ENCODE measurements at regions not wholly inside any gene's neighbourhood (a gene's known extent, or its start where the extent isn't known, plus 50 kb on each side); places are given as distances from the start of the nearest gene placed in this dataset.
"Not testable (repeated sequence)": the region's sequence is repeated elsewhere in the genome, so short reads cannot be mapped to it uniquely, and the experiment has no call there.

GRCh38 chr2:180695586-180696401, 284.6 kb upstream of the UBE2E3 start:
- DNase-seq (ENCODE audit: low spot score), result no peak

- no peak for DNase-seq (ENCODE audit: low spot score)
Observed at GRCh38 chr2:180694445-180695421, 285.7 kb upstream of the UBE2E3 start.

- no peak for DNase-seq (ENCODE audit: low spot score)
Observed at GRCh38 chr2:180692322-180692721, 288.1 kb upstream of the UBE2E3 start.

GRCh38 chr2:180691855-180692223, 288.6 kb upstream of the UBE2E3 start:
- not testable (repeated sequence) for DNase-seq (ENCODE audit: low spot score)

- not testable (repeated sequence) for DNase-seq (ENCODE audit: low spot score)
Observed at GRCh38 chr2:180691186-180691854, 289.1 kb upstream of the UBE2E3 start.

- DNase-seq (ENCODE audit: low spot score), result no peak
Observed at GRCh38 chr2:180690611-180691010, 289.8 kb upstream of the UBE2E3 start.

- DNase-seq (ENCODE audit: low spot score), result no peak
Observed at GRCh38 chr2:180682871-180683270, 297.5 kb upstream of the UBE2E3 start.

- no peak for DNase-seq (ENCODE audit: low spot score)
Observed at GRCh38 chr2:180679693-180680092, 300.7 kb upstream of the UBE2E3 start.

- DNase-seq (ENCODE audit: low spot score), result no peak
Observed at GRCh38 chr2:180678625-180678972, 301.8 kb upstream of the UBE2E3 start.

- no peak for DNase-seq (ENCODE audit: low spot score)
Observed at GRCh38 chr2:180677930-180678624, 302.3 kb upstream of the UBE2E3 start.

GRCh38 chr2:180677200-180677599, 303.2 kb upstream of the UBE2E3 start:
- no peak for DNase-seq (ENCODE audit: low spot score)

GRCh38 chr2:180676520-180677025, 303.8 kb upstream of the UBE2E3 start:
- no peak for DNase-seq (ENCODE audit: low spot score)

GRCh38 chr2:180675170-180675569, 305.2 kb upstream of the UBE2E3 start:
- DNase-seq (ENCODE audit: low spot score), result no peak

- no peak for DNase-seq (ENCODE audit: low spot score)
Observed at GRCh38 chr2:180672377-180672776, 308.0 kb upstream of the UBE2E3 start.

GRCh38 chr2:180670302-180671003, 310.0 kb upstream of the UBE2E3 start:
- DNase-seq (ENCODE audit: low spot score), result no peak

GRCh38 chr2:180669016-180669415, 311.4 kb upstream of the UBE2E3 start:
- no peak for DNase-seq (ENCODE audit: low spot score)

GRCh38 chr2:180664507-180664906, 315.9 kb upstream of the UBE2E3 start:
- no peak for DNase-seq (ENCODE audit: low spot score)

GRCh38 chr2:180662941-180663471, 317.4 kb upstream of the UBE2E3 start:
- DNase-seq (ENCODE audit: low spot score), result no peak

- DNase-seq (ENCODE audit: low spot score), result no peak
Observed at GRCh38 chr2:180662521-180662920, 317.9 kb upstream of the UBE2E3 start.

GRCh38 chr2:180661686-180662030, 318.7 kb upstream of the UBE2E3 start:
- DNase-seq (ENCODE audit: low spot score), result no peak
